Muscle of leg (tissue), 3 donors: ENCODE measurements at regions not wholly inside any gene's neighbourhood (a gene's known extent, or its start where the extent isn't known, plus 50 kb on each side); places are given as distances from the start of the nearest gene placed in this dataset.

ENCODE experiments used
- DNase-seq: peaks from one replicate; pipeline ENCODE4 v3.0.0; 2013
- H3K27ac ChIP-seq: one replicate; pipeline ENCODE4 v1.5.1; 2013; ENCODE audit warnings: mild to moderate bottlenecking, low read length, control low read depth
- H3K27me3 ChIP-seq: one replicate; pipeline ENCODE4 v1.6.1; 2013; ENCODE audit warnings: low read length; ENCODE audit not compliant: control insufficient read depth, insufficient read depth
- H3K36me3 ChIP-seq: one replicate; pipeline ENCODE4 v1.6.1; 2013; ENCODE audit warnings: low read length; ENCODE audit not compliant: control insufficient read depth, insufficient read depth
- H3K4me1 ChIP-seq: one replicate; pipeline ENCODE4 v1.6.1; 2013; ENCODE audit warnings: low read length; ENCODE audit not compliant: control insufficient read depth, insufficient read depth
- H3K4me3 ChIP-seq: one replicate; pipeline ENCODE4 v1.5.1; 2013; ENCODE audit warnings: low read length, control low read depth
- H3K9me3 ChIP-seq: replicated peaks from 2 replicates; pipeline ENCODE4 v1.6.1; 2013; ENCODE audit warnings: low read depth, low read length; ENCODE audit not compliant: control insufficient read depth
- WGBS: methylation state at CpG from one replicate; pipeline ENCODE4 v1.1.5; 2013; ENCODE audit warnings: missing lambda C conversion rate; ENCODE audit not compliant: insufficient coverage; 5-methylcytosine and 5-hydroxymethylcytosine counted together

GRCh38 chr2:157980020-157980419 is 103.9 kb upstream of the ACVR1 start:
- no peaks in the 10 kb centered on the region for H3K4me1 ChIP-seq
- H3K27ac ChIP-seq, result no peak overlapping the region
- WGBS, result 91% methylated on average over 4 of the region's 4 CpGs
- DNase-seq, result no peak
- no peaks in the 10 kb centered on the region for H3K36me3 ChIP-seq
- no peak overlapping the region for H3K4me3 ChIP-seq
- H3K9me3 ChIP-seq, result peaks cover 3% of the 10 kb centered on the region
- no peaks in the 10 kb centered on the region for H3K27me3 ChIP-seq

- Histone ChIP-seq H3K9me3 (no peaks in the 10 kb centered on the region), H3K4me1 (no peaks in the 10 kb centered on the region), H3K4me3 (no peak overlapping the region), H3K27ac (no peak overlapping the region), H3K36me3 (no peaks in the 10 kb centered on the region), H3K27me3 (no peaks in the 10 kb centered on the region)
- DNase-seq, result no peak
Measured at GRCh38 chr2:157971702-157972101, 95.6 kb upstream of the ACVR1 start.

- no peaks in the 10 kb centered on the region for H3K36me3 ChIP-seq
- WGBS, result 85% methylated on average over 12 of the region's 21 CpGs
- H3K4me3 ChIP-seq, result no peak overlapping the region
- DNase-seq, result no peak
- H3K27ac ChIP-seq, result no peak overlapping the region
- H3K27me3 ChIP-seq, result no peaks in the 10 kb centered on the region
- no peaks in the 10 kb centered on the region for H3K4me1 ChIP-seq
- no peaks in the 10 kb centered on the region for H3K9me3 ChIP-seq
Measured at GRCh38 chr2:157967856-157968255, 91.7 kb upstream of the ACVR1 start.

GRCh38 chr2:157959249-157959648 is 83.1 kb upstream of the ACVR1 start:
- Histone ChIP-seq H3K4me1 (no peaks in the 10 kb centered on the region), H3K27me3 (no peaks in the 10 kb centered on the region), H3K27ac (no peak overlapping the region), H3K9me3 (peaks cover 14% of the 10 kb centered on the region), H3K36me3 (no peaks in the 10 kb centered on the region), H3K4me3 (no peak overlapping the region)
- no peak for DNase-seq
- 88% methylated on average over 2 of the region's 3 CpGs for WGBS

- Histone ChIP-seq H3K9me3 (peaks cover 14% of the 10 kb centered on the region), H3K27me3 (no peaks in the 10 kb centered on the region), H3K36me3 (no peaks in the 10 kb centered on the region), H3K27ac (no peak overlapping the region), H3K4me3 (no peak overlapping the region), H3K4me1 (no peaks in the 10 kb centered on the region)
- DNase-seq, result no peak
- WGBS, result no CpG with 5 or more reads among the region's 3 CpGs
Measured at GRCh38 chr2:157957596-157957995, 81.5 kb upstream of the ACVR1 start.

GRCh38 chr2:157952558-157952957 is 76.4 kb upstream of the ACVR1 start:
- Histone ChIP-seq H3K4me3 (no peak overlapping the region), H3K27me3 (no peaks in the 10 kb centered on the region), H3K36me3 (no peaks in the 10 kb centered on the region), H3K27ac (no peak overlapping the region), H3K9me3 (peaks cover 3% of the 10 kb centered on the region), H3K4me1 (no peaks in the 10 kb centered on the region)
- WGBS, result 10% methylated on average over 2 of the region's 4 CpGs
- no peak for DNase-seq

- no peaks in the 10 kb centered on the region for H3K4me1 ChIP-seq
- H3K36me3 ChIP-seq, result no peaks in the 10 kb centered on the region
Measured at GRCh38 chr2:157948856-157949255, 72.7 kb upstream of the ACVR1 start.

DNA sequence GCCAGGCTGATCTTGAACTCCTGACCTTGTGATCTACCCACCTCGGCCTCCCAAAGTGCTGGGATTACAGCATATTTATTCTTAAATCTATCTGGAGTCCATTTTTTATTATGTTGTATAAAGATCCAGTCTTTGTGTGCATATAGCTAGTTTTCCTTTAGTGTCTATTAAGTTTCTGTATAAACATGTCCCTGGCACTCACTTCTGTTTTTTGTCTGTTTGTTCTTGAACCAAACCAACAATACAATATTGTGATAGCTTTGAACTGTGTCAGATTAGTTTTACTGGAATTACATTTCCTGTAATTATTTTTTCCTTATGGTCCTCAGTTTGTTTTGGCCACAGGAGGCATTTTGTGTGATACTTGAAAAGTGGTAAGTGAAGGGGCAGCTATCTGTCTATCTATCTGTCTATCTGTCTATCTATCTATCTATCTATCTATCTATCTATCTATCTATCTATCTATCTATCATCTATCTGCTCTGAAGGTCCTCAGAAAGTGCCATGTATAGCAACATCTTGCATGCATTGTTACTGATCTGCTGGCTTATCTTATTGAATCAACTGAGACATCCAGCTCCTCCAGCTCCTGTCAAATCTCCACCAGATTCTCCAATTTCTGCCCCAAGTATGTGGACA is 70.9 kb upstream of the ACVR1 start:
- no peaks in the 10 kb centered on the region for H3K9me3 ChIP-seq
- H3K4me3 ChIP-seq, result no peak overlapping the region
- H3K4me1 ChIP-seq, result no peaks in the 10 kb centered on the region
- no peaks in the 10 kb centered on the region for H3K36me3 ChIP-seq
- no peak for DNase-seq
- H3K27ac ChIP-seq, result no peak overlapping the region
- WGBS, result no CpG with 5 or more reads among the region's 1 CpG
- no peaks in the 10 kb centered on the region for H3K27me3 ChIP-seq

More at GRCh38 chr2:157948856-157949255, 72.7 kb upstream of the ACVR1 start:
- DNase-seq, result no peak
- no peaks in the 10 kb centered on the region for H3K9me3 ChIP-seq
- no peak overlapping the region for H3K27ac ChIP-seq
- H3K27me3 ChIP-seq, result no peaks in the 10 kb centered on the region
- H3K4me3 ChIP-seq, result no peak overlapping the region

- Histone ChIP-seq H3K4me1 (no peaks in the 10 kb centered on the region), H3K4me3 (no peak overlapping the region), H3K27me3 (no peaks in the 10 kb centered on the region), H3K9me3 (no peaks in the 10 kb centered on the region), H3K36me3 (no peaks in the 10 kb centered on the region), H3K27ac (no peak overlapping the region)
- 100% methylated on average over 1 of the region's 3 CpGs for WGBS
- no peak for DNase-seq
Measured at GRCh38 chr2:157940024-157940423, 63.9 kb upstream of the ACVR1 start.

GRCh38 chr2:157938556-157938955 is 62.4 kb upstream of the ACVR1 start:
- no peak for DNase-seq
- no peak overlapping the region for H3K4me3 ChIP-seq
- H3K9me3 ChIP-seq, result no peaks in the 10 kb centered on the region
- H3K36me3 ChIP-seq, result no peaks in the 10 kb centered on the region
- H3K27ac ChIP-seq, result no peak overlapping the region
- no peaks in the 10 kb centered on the region for H3K27me3 ChIP-seq
- H3K4me1 ChIP-seq, result no peaks in the 10 kb centered on the region
- WGBS, result 100% methylated on average over 1 of the region's 3 CpGs

DNA sequence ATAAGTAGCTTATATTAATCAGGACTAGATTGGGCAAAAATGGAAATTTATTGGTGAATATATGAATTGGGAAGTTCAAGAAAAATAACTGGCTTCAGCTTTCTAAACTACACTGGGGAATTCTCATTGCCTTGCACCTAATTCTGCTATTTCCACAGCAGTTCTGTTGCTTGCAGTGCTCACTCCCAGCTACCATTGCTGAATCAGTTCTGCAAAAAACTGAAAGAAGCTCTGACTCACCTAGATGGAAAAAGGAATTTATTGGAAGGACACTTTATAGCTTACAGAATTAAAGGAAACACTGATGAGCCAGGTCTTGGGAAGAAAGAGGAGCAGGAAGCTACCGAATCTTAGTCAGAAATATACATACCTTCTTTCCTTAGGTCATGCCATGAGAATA is 60.3 kb upstream of the ACVR1 start:
- Histone ChIP-seq H3K4me1 (no peaks in the 10 kb centered on the region), H3K27me3 (no peaks in the 10 kb centered on the region), H3K27ac (no peak overlapping the region), H3K36me3 (no peaks in the 10 kb centered on the region), H3K9me3 (no peaks in the 10 kb centered on the region), H3K4me3 (no peak overlapping the region)
- WGBS, result no CpG with 5 or more reads among the region's 1 CpG
- DNase-seq, result no peak
